Endothelial cell of umbilical vein (primary cell): ENCODE measurements at regions not wholly inside any gene's neighbourhood (a gene's known extent, or its start where the extent isn't known, plus 50 kb on each side); places are given as distances from the start of the nearest gene placed in this dataset.
A peak's percentile ranks its signal among the peaks of the same experiment; 100 is the strongest.

Source experiments
- BruUV-seq: library from RNA; stranded (reverse); fragments of 400-500 nt; replicated peaks from 2 replicates; lab custom pipeline; 2021; lab: Mats Ljungman, UMichigan
- CTCF ChIA-PET: fragments of 300-600, 350-600 bp; sonication (Branson Sonifier 250); formaldehyde crosslinking; loops from one replicate; lab custom pipeline; 2021; ENCODE audit warnings: antibody characterized with exemption, inconsistent platforms; lab: Charles Lee
- POLR2A ChIA-PET: fragments of 300-600, 350-600 bp; sonication (Branson Sonifier 250); formaldehyde crosslinking; loops from one replicate; lab custom pipeline; 2021; ENCODE audit warnings: antibody characterized with exemption, inconsistent platforms; lab: Charles Lee
- DNase-seq: peaks from one replicate; pipeline ENCODE4 v3.0.0-alpha.2; 2011; ENCODE audit warnings: low read depth, low spot score
- FAIRE-seq: peaks from 2 replicates; lab custom pipeline; 2011; peaks lifted over from hg19 to GRCh38; lab: Jason Lieb, UNC
- H2AFZ ChIP-seq: 2 replicates; pipeline ENCODE4 v1.6.0; 2012; ENCODE audit warnings: low read depth, low read length, control low read depth, inconsistent platforms
- H3K27ac ChIP-seq: 2 replicates; pipeline ENCODE4 v1.5.1; 2011; ENCODE audit warnings: low read depth, mild to moderate bottlenecking, control low read depth, low read length, moderate library complexity; ENCODE audit not compliant: insufficient read depth
- H3K27me3 ChIP-seq, 2 experiments: 2 replicates each; pipeline versions ENCODE4 v1.6.0 to v1.6.1; 2011; ENCODE audit warnings: low read length in 2 of 2, mixed read lengths in 1 of 2; ENCODE audit not compliant: control insufficient read depth in 2 of 2, insufficient read depth in 2 of 2
- H3K36me3 ChIP-seq, 2 experiments: 2 replicates in 1 of 2; 3 replicates in 1 of 2; pipeline ENCODE4 v1.5.1; 2011; ENCODE audit warnings: low read length in 2 of 2, mild to moderate bottlenecking in 1 of 2, moderate library complexity in 1 of 2; ENCODE audit not compliant: control insufficient read depth in 2 of 2, insufficient read depth in 2 of 2; ENCODE audit errors: extremely low read depth in 1 of 2
- H3K4me1 ChIP-seq: 3 replicates; pipeline ENCODE4 v1.5.1; 2011; ENCODE audit warnings: mild to moderate bottlenecking, low read length; ENCODE audit not compliant: control insufficient read depth, insufficient read depth; ENCODE audit errors: extremely low read depth
- H3K4me2 ChIP-seq: 2 replicates; pipeline ENCODE4 v1.6.1; 2011; ENCODE audit warnings: low read length, control low read depth, mixed read lengths; ENCODE audit not compliant: insufficient read depth
- H3K4me3 ChIP-seq, 3 experiments: fragments of 200-600 bp in 1 of 3; sonication (generic), shearing (Covaris generic) in 1 of 3; replicated peaks in 1 of 3; 2 replicates each; pipeline ENCODE4 v1.5.1; 2011 to 2016; ENCODE audit warnings: control low read depth in 3 of 3, low read length in 3 of 3, mild to moderate bottlenecking in 2 of 3, inconsistent platforms in 1 of 3, low read depth in 1 of 3, moderate library complexity in 1 of 3; ENCODE audit not compliant: insufficient read depth in 1 of 3
- H3K79me2 ChIP-seq: 2 replicates; pipeline ENCODE4 v1.6.0; 2012; ENCODE audit warnings: low read length, inconsistent platforms; ENCODE audit not compliant: control insufficient read depth, insufficient read depth
- H3K9ac ChIP-seq: replicated peaks from 2 replicates; pipeline ENCODE3; 2011; ENCODE audit warnings: low read length, control low read depth; ENCODE audit not compliant: insufficient read depth; ENCODE audit errors: extremely low read depth
- H3K9me1 ChIP-seq: replicated peaks from 3 replicates; pipeline ENCODE4 v1.6.0; 2011; ENCODE audit warnings: mild to moderate bottlenecking, low read length; ENCODE audit not compliant: control insufficient read depth, insufficient read depth; ENCODE audit errors: extremely low read depth
- H3K9me3 ChIP-seq: replicated peaks from 2 replicates; pipeline ENCODE4 v1.5.1; 2012; ENCODE audit warnings: low read length, inconsistent platforms; ENCODE audit not compliant: control insufficient read depth, insufficient read depth
- H4K20me1 ChIP-seq: replicated peaks from 2 replicates; pipeline ENCODE3; 2011; ENCODE audit warnings: mild to moderate bottlenecking, low read length; ENCODE audit not compliant: control insufficient read depth, insufficient read depth; ENCODE audit errors: extremely low read depth
- CTCF ChIP-seq, 2 donors: IDR thresholded peaks; 1 replicate in 1 of 2; 2 replicates in 1 of 2; pipeline ENCODE4 v1.5.1; 2011; ENCODE audit warnings: low read length in 2 of 2, mild to moderate bottlenecking in 2 of 2, moderate library complexity in 2 of 2, control low read depth in 1 of 2, inconsistent platforms in 1 of 2, low read depth in 1 of 2; ENCODE audit not compliant: insufficient read depth in 1 of 2; ENCODE audit errors: extremely low read depth in 1 of 2
- EZH2 ChIP-seq: IDR thresholded peaks from 2 replicates; pipeline ENCODE4 v1.6.1; 2012; ENCODE audit warnings: borderline replicate concordance, low read depth, mild to moderate bottlenecking, moderate library complexity, low read length, inconsistent platforms; ENCODE audit not compliant: severe bottlenecking
- FOS ChIP-seq: IDR thresholded peaks from 2 replicates; pipeline ENCODE4 v1.6.1; 2011; ENCODE audit warnings: mild to moderate bottlenecking, low read length, moderate library complexity, borderline replicate concordance; ENCODE audit not compliant: insufficient read depth
- GATA2 ChIP-seq: IDR thresholded peaks from 2 replicates; pipeline ENCODE4 v1.7.0; 2011; ENCODE audit warnings: low read depth, mild to moderate bottlenecking, moderate library complexity, mixed read lengths, low read length; ENCODE audit not compliant: insufficient read length, insufficient read depth
- JUN ChIP-seq: IDR thresholded peaks from 2 replicates; pipeline ENCODE4 v1.6.1; 2011; ENCODE audit warnings: borderline replicate concordance, low read depth; ENCODE audit not compliant: insufficient read length, insufficient read depth
- MAX ChIP-seq: IDR thresholded peaks from 2 replicates; pipeline ENCODE4 v1.6.1; 2011; ENCODE audit not compliant: insufficient read depth, insufficient read length
- MYC ChIP-seq: IDR thresholded peaks from one replicate; pipeline ENCODE4 v1.6.1; 2011; ENCODE audit warnings: mild to moderate bottlenecking, low read depth, low read length
- POLR2A ChIP-seq: IDR thresholded peaks from 2 replicates; pipeline ENCODE4 v1.6.1; 2012; ENCODE audit warnings: low read depth, mild to moderate bottlenecking, control low read depth, low read length
- POLR2AphosphoS5 ChIP-seq: IDR thresholded peaks from 2 replicates; pipeline ENCODE4 v1.6.1; 2012; ENCODE audit warnings: low read depth, mild to moderate bottlenecking, control low read depth, low read length, moderate library complexity; ENCODE audit not compliant: insufficient read depth
- dilution Hi-C: fragments of 300-500 bp; cut with MboI; formaldehyde crosslinking; loops from one replicate; pipeline ENCODE4 v1.15.0; 2019; ENCODE audit warnings: low sequenced_read_pairs; ENCODE audit not compliant: extremely low pct_ligation_motif_present
- intact Hi-C: fragments of 100-400 bp; cut with micrococcal nuclease; formaldehyde crosslinking; loops from one replicate; pipeline ENCODE4 v1.10.0; 2022

- ChIA-PET POLR2A (no interaction called here), CTCF (interaction anchor here (1.3 kb wide), 1 partner anchor 11 kb away, joined by 4 read pairs; no protein-coding TSS in a partner anchor)
- no peaks in the 10 kb centered on the region for H3K9me3 ChIP-seq
- FAIRE-seq (peak; percentile 85), DNase-seq (peak; percentile 80)
- H3K9me1 ChIP-seq: no peaks in the 10 kb centered on the region
- H3K36me3 ChIP-seq: no peaks in the 10 kb centered on the region
- H2AFZ ChIP-seq: peak overlapping the region; percentile 46
- dilution Hi-C loops: no loop called here
- no peaks in the 10 kb centered on the region for H3K79me2 ChIP-seq
- no peak overlapping the region for H3K9ac ChIP-seq
- no peaks in the 10 kb centered on the region for H4K20me1 ChIP-seq
- intact Hi-C loops: loop anchor here (1.0 to 2.0 kb wide), 2 partner anchors 11 to 32 kb away; no protein-coding TSS in a partner anchor
- peak overlapping the region; percentile 6 for H3K4me2 ChIP-seq
- peaks cover 14% of the 10 kb centered on the region for H3K4me1 ChIP-seq
- no peak overlapping the region for H3K4me3 ChIP-seq
- TF ChIP-seq POLR2A: no peak
- TF ChIP-seq EZH2: no peak
- peak; percentile 39 for TF ChIP-seq JUN
- peak; percentile 34 for TF ChIP-seq FOS
- TF ChIP-seq POLR2AphosphoS5: no peak
- TF ChIP-seq CTCF (IDR thresholded peaks at IDR 0.05; ENCODE audit: extremely low read depth in 1 of 2, insufficient read depth in 1 of 2, low read depth in 1 of 2, low read length in 2 of 2): no peak
- no peak for TF ChIP-seq MYC
- TF ChIP-seq MAX: no peak
- peak; percentile 62 for TF ChIP-seq GATA2
- no TSS peak for BruUV-seq
- peak overlapping the region; percentile 0 for H3K27ac ChIP-seq
- H3K27me3 ChIP-seq: no peaks in the 10 kb centered on the region
Observed at GRCh38 chr6:155850408-155850841, 394.8 kb upstream of the NOX3 start.
